A673 (cell line): ENCODE measurements at regions not wholly inside any gene's neighbourhood (a gene's known extent, or its start where the extent isn't known, plus 50 kb on each side); places are given as distances from the start of the nearest gene placed in this dataset.

Source experiments
- BruUV-seq: library from RNA; stranded (reverse); fragments of 400-500 nt; replicated peaks from 2 replicates; lab custom pipeline; 2021; lab: Mats Ljungman, UMichigan
- CTCF ChIA-PET: fragments of 300-600 bp; sonication (Branson Sonifier 250); formaldehyde crosslinking; loops from one replicate; lab custom pipeline; 2022; ENCODE audit warnings: antibody characterized with exemption; lab: Charles Lee
- POLR2A ChIA-PET: fragments of 300-600 bp; sonication (Branson Sonifier 250); formaldehyde crosslinking; loops from one replicate; lab custom pipeline; 2022; ENCODE audit warnings: antibody characterized with exemption; ENCODE audit not compliant: low non-redundant PET; lab: Charles Lee
- DNase-seq: peaks from one replicate; pipeline ENCODE4 v3.0.0-alpha.2; 2015; ENCODE audit warnings: low spot score
- H3K27ac ChIP-seq: fragments of 200-600 bp; sonication (generic); 2 replicates; pipeline ENCODE4 v1.5.1; 2016; ENCODE audit warnings: mixed run types, low read depth, mild to moderate bottlenecking, mixed read lengths, antibody characterized with exemption, low read length; ENCODE audit not compliant: poor library complexity, severe bottlenecking
- H3K27me3 ChIP-seq: fragments of 200-600 bp; sonication (generic); replicated peaks from 2 replicates; pipeline ENCODE4 v1.6.1; 2017; ENCODE audit warnings: mixed run types, low read depth, mild to moderate bottlenecking, mixed read lengths, antibody characterized with exemption, low read length; ENCODE audit not compliant: insufficient read depth, poor library complexity
- H3K36me3 ChIP-seq: fragments of 200-600 bp; sonication (generic); 2 replicates; pipeline ENCODE4 v1.6.1; 2016; ENCODE audit warnings: mixed run types, mild to moderate bottlenecking, mixed read lengths, antibody characterized with exemption, low read length; ENCODE audit not compliant: insufficient read depth, poor library complexity, severe bottlenecking
- H3K4me1 ChIP-seq: fragments of 200-600 bp; sonication (generic); 2 replicates; pipeline ENCODE4 v1.6.1; 2017; ENCODE audit warnings: mixed run types, mild to moderate bottlenecking, mixed read lengths, antibody characterized with exemption, low read length; ENCODE audit not compliant: insufficient read depth, poor library complexity, severe bottlenecking
- H3K4me3 ChIP-seq: fragments of 200-600 bp; sonication (generic); 2 replicates; pipeline ENCODE4 v1.5.1; 2016; ENCODE audit warnings: low read depth, mixed run types, mild to moderate bottlenecking, mixed read lengths, low read length; ENCODE audit not compliant: poor library complexity, severe bottlenecking
- H3K9me3 ChIP-seq: fragments of 200-600 bp; sonication (generic); 2 replicates; pipeline ENCODE4 v1.6.1; 2016; ENCODE audit warnings: mixed run types, low read depth, mild to moderate bottlenecking, mixed read lengths, antibody characterized with exemption, low read length; ENCODE audit not compliant: poor library complexity, severe bottlenecking
- EZH2 ChIP-seq: fragments of 200-600 bp; sonication (generic); IDR thresholded peaks from 2 replicates; pipeline ENCODE4 v1.6.1; 2017; ENCODE audit warnings: borderline replicate concordance, low read depth, mild to moderate bottlenecking, mixed read lengths, antibody characterized with exemption, low read length; ENCODE audit not compliant: poor library complexity, severe bottlenecking
- intact Hi-C: fragments of 100-400 bp; cut with micrococcal nuclease; formaldehyde crosslinking; loops from one replicate; pipeline ENCODE4 v1.10.0; 2022; ENCODE audit not compliant: unreplicated experiment
- TF ChIP-seq, protein P1 (sequence below): fragments of 300-800, 200-600 bp; sonication (generic); conservative IDR thresholded peaks from 2 replicates; pipeline ENCODE4 v1.5.1; 2017; ENCODE audit warnings: low read depth, mild to moderate bottlenecking, antibody characterized with exemption, low read length, moderate library complexity, mixed read lengths

DNA sequence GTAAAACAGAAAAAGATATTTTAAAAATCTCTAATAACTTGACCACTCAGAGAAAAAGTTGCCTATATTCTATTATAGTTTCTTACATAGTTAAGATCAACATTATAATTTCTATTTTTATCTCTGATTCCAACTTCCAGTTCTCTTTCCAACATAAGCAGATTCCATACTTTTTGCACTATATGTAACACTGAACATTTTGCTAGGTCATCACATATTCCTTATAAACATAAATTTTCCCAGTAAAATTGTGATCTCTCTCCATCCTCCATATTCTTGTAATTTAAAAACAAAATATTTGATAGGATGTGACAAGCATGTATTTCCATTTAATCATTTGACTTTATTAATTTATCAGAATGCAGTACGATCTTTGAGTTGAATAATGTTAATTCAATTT lies 170.4 kb upstream of the THSD7A start:
- BruUV-seq: no TSS peak
- Histone ChIP-seq H3K4me3 (no peak overlapping the region), H3K4me1 (no peaks in the 10 kb centered on the region), H3K27me3 (no peaks in the 10 kb centered on the region), H3K36me3 (no peaks in the 10 kb centered on the region), H3K9me3 (peaks cover 3% of the 10 kb centered on the region), H3K27ac (no peak overlapping the region)
- no peak for DNase-seq
- POLR2A ChIA-PET: no interaction called here
- TF ChIP-seq, protein P1, sequence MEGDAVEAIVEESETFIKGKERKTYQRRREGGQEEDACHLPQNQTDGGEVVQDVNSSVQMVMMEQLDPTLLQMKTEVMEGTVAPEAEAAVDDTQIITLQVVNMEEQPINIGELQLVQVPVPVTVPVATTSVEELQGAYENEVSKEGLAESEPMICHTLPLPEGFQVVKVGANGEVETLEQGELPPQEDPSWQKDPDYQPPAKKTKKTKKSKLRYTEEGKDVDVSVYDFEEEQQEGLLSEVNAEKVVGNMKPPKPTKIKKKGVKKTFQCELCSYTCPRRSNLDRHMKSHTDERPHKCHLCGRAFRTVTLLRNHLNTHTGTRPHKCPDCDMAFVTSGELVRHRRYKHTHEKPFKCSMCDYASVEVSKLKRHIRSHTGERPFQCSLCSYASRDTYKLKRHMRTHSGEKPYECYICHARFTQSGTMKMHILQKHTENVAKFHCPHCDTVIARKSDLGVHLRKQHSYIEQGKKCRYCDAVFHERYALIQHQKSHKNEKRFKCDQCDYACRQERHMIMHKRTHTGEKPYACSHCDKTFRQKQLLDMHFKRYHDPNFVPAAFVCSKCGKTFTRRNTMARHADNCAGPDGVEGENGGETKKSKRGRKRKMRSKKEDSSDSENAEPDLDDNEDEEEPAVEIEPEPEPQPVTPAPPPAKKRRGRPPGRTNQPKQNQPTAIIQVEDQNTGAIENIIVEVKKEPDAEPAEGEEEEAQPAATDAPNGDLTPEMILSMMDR: no peak
- TF ChIP-seq EZH2: no peak
- intact Hi-C loops: no loop called here
- CTCF ChIA-PET: interaction anchor here (0.6 kb wide), 1 partner anchor 300 kb away, joined by 6 read pairs; no protein-coding TSS in a partner anchor

- no peak for DNase-seq
- POLR2A ChIA-PET: no interaction called here
- Histone ChIP-seq H3K4me1 (no peaks in the 10 kb centered on the region), H3K9me3 (no peaks in the 10 kb centered on the region), H3K27ac (no peak overlapping the region), H3K27me3 (no peaks in the 10 kb centered on the region), H3K36me3 (no peaks in the 10 kb centered on the region), H3K4me3 (no peak overlapping the region)
- TF ChIP-seq, protein P1: no peak
- no peak for TF ChIP-seq EZH2
- CTCF ChIA-PET: no interaction called here
- intact Hi-C loops: no loop called here
- no TSS peak for BruUV-seq
These were observed 172.6 kb upstream of the THSD7A start for GRCh38 chr7:12004581-12004980.

GRCh38 chr7:12007576-12007975 lies 175.6 kb upstream of the THSD7A start:
- intact Hi-C loops: no loop called here
- TF ChIP-seq EZH2: no peak
- TF ChIP-seq, protein P1: no peak
- no peaks in the 10 kb centered on the region for H3K36me3 ChIP-seq
- H3K27ac ChIP-seq: no peak overlapping the region
- no TSS peak for BruUV-seq
- ChIA-PET POLR2A (no interaction called here), CTCF (no interaction called here)
- DNase-seq: no peak
- H3K4me3 ChIP-seq: no peak overlapping the region
- H3K9me3 ChIP-seq: no peaks in the 10 kb centered on the region
- H3K4me1 ChIP-seq: no peaks in the 10 kb centered on the region
- no peaks in the 10 kb centered on the region for H3K27me3 ChIP-seq
